ENCODE measurements at regions not wholly inside any gene's neighbourhood (a gene's known extent, or its start where the extent isn't known, plus 50 kb on each side); places are given as distances from the start of the nearest gene placed in this dataset.

- BruUV-seq (replicated peaks): no TSS peak
- H3K79me2 ChIP-seq (ENCODE audit: control insufficient read depth, insufficient read depth, low read length): no peaks in the 10 kb centered on the region
- no peaks in the 10 kb centered on the region for H3K9me1 ChIP-seq (replicated peaks; ENCODE audit: control insufficient read depth, extremely low read depth, insufficient read depth, low read length)
- H3K27me3 ChIP-seq (ENCODE audit: control insufficient read depth in 2 of 2, insufficient read depth in 2 of 2, low read length in 2 of 2): no peaks in the 10 kb centered on the region
- H2AFZ ChIP-seq (ENCODE audit: low read depth, low read length): peak overlapping the region; percentile 31
- no peak overlapping the region for H3K4me3 ChIP-seq (replicated peaks in 1 of 3; ENCODE audit: insufficient read depth in 1 of 3, low read depth in 1 of 3, low read length in 3 of 3)
- H3K4me1 ChIP-seq (ENCODE audit: control insufficient read depth, extremely low read depth, insufficient read depth, low read length): peaks cover 35% of the 10 kb centered on the region
- no peaks in the 10 kb centered on the region for H4K20me1 ChIP-seq (replicated peaks; ENCODE audit: control insufficient read depth, extremely low read depth, insufficient read depth, low read length)
- ChIA-PET CTCF (interaction anchor here (1.0 to 7.0 kb wide), 5 partner anchors 23 to 541 kb away, joined by 3 to 309 read pairs (median 15); no protein-coding TSS in a partner anchor), POLR2A (no interaction called here)
- H3K36me3 ChIP-seq (ENCODE audit: control insufficient read depth in 2 of 2, extremely low read depth in 1 of 2, insufficient read depth in 2 of 2, low read length in 2 of 2): no peaks in the 10 kb centered on the region
- H3K4me2 ChIP-seq (ENCODE audit: insufficient read depth, low read length): no peak overlapping the region
- H3K27ac ChIP-seq (ENCODE audit: insufficient read depth, low read depth, low read length): no peak overlapping the region
- dilution Hi-C loops (cut with MboI; ENCODE audit: extremely low pct_ligation_motif_present, low sequenced_read_pairs): no loop called here
- intact Hi-C loops (cut with micrococcal nuclease): loop anchor here (10.0 kb wide), 1 partner anchor 876 kb away; no protein-coding TSS in a partner anchor
- TF ChIP-seq FOS (IDR thresholded peaks at IDR 0.05; ENCODE audit: borderline replicate concordance, insufficient read depth, low read length): peak; percentile 22
- TF ChIP-seq GATA2 (IDR thresholded peaks at IDR 0.05; ENCODE audit: insufficient read depth, insufficient read length, low read depth, low read length): no peak
- H3K9ac ChIP-seq (replicated peaks; ENCODE audit: extremely low read depth, insufficient read depth, low read length): no peak overlapping the region
- FAIRE-seq (no peak), DNase-seq (ENCODE audit: low read depth, low spot score) (peak; percentile 26)
- no peaks in the 10 kb centered on the region for H3K9me3 ChIP-seq (replicated peaks; ENCODE audit: control insufficient read depth, insufficient read depth, low read length)
Measured at GRCh38 chr4:138039010-138039409, 203.1 kb downstream of the SLC7A11 start.

DNA sequence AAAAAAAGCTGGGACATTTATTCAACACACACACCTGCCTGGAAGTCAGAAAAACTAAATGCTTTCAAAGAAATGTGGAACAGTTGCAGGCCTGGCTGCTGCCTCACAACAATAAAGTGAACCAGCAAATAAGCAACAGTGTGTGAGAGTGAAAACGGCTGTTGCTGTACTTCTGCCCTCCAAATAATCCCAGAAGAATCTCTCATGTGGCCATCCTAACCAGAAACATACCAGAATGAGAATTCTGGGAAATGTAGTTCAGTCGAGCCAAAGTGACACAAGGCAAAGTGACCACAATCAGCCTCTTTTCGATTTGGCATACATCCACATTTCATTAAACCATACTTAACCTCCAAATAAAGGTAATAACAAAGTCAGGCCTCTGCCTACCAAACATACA is 204.5 kb downstream of the SLC7A11 start:
- no peak overlapping the region for H3K27ac ChIP-seq (ENCODE audit: insufficient read depth, low read depth, low read length)
- peaks cover 35% of the 10 kb centered on the region for H3K4me1 ChIP-seq (ENCODE audit: control insufficient read depth, extremely low read depth, insufficient read depth, low read length)
- H3K4me2 ChIP-seq (ENCODE audit: insufficient read depth, low read length): no peak overlapping the region
- no peaks in the 10 kb centered on the region for H3K79me2 ChIP-seq (ENCODE audit: control insufficient read depth, insufficient read depth, low read length)
- DNase-seq (ENCODE audit: low read depth, low spot score): no peak
- no peak overlapping the region for H3K9ac ChIP-seq (replicated peaks; ENCODE audit: extremely low read depth, insufficient read depth, low read length)
- TF ChIP-seq MAX (IDR thresholded peaks at IDR 0.05; ENCODE audit: insufficient read depth, insufficient read length) (no peak), MYC (IDR thresholded peaks at IDR 0.05; ENCODE audit: low read depth, low read length) (no peak), JUN (IDR thresholded peaks at IDR 0.05; ENCODE audit: borderline replicate concordance, insufficient read depth, insufficient read length, low read depth) (no peak), POLR2AphosphoS5 (IDR thresholded peaks at IDR 0.05; ENCODE audit: insufficient read depth, low read depth, low read length) (no peak), POLR2A (IDR thresholded peaks at IDR 0.05; ENCODE audit: low read depth, low read length) (no peak), FOS (IDR thresholded peaks at IDR 0.05; ENCODE audit: borderline replicate concordance, insufficient read depth, low read length) (no peak), GATA2 (IDR thresholded peaks at IDR 0.05; ENCODE audit: insufficient read depth, insufficient read length, low read depth, low read length) (no peak), EZH2 (IDR thresholded peaks at IDR 0.05; ENCODE audit: borderline replicate concordance, low read depth, low read length, severe bottlenecking) (no peak)
- TF ChIP-seq, protein P1, sequence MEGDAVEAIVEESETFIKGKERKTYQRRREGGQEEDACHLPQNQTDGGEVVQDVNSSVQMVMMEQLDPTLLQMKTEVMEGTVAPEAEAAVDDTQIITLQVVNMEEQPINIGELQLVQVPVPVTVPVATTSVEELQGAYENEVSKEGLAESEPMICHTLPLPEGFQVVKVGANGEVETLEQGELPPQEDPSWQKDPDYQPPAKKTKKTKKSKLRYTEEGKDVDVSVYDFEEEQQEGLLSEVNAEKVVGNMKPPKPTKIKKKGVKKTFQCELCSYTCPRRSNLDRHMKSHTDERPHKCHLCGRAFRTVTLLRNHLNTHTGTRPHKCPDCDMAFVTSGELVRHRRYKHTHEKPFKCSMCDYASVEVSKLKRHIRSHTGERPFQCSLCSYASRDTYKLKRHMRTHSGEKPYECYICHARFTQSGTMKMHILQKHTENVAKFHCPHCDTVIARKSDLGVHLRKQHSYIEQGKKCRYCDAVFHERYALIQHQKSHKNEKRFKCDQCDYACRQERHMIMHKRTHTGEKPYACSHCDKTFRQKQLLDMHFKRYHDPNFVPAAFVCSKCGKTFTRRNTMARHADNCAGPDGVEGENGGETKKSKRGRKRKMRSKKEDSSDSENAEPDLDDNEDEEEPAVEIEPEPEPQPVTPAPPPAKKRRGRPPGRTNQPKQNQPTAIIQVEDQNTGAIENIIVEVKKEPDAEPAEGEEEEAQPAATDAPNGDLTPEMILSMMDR (IDR thresholded peaks at IDR 0.05; ENCODE audit: extremely low read depth in 1 of 2, insufficient read depth in 1 of 2, low read depth in 1 of 2, low read length in 2 of 2): no peak
- intact Hi-C loops (cut with micrococcal nuclease): loop anchor here (10.0 kb wide), 1 partner anchor 877 kb away; no protein-coding TSS in a partner anchor
- CTCF ChIA-PET: interaction anchor here (1.1 to 7.0 kb wide), 6 partner anchors 17 to 900 kb away, joined by 3 to 309 read pairs (median 20); no protein-coding TSS in a partner anchor
- no peaks in the 10 kb centered on the region for H4K20me1 ChIP-seq (replicated peaks; ENCODE audit: control insufficient read depth, extremely low read depth, insufficient read depth, low read length)
- BruUV-seq (replicated peaks): no TSS peak
- H3K9me1 ChIP-seq (replicated peaks; ENCODE audit: control insufficient read depth, extremely low read depth, insufficient read depth, low read length): no peaks in the 10 kb centered on the region
- H3K27me3 ChIP-seq (ENCODE audit: control insufficient read depth in 2 of 2, insufficient read depth in 2 of 2, low read length in 2 of 2): no peaks in the 10 kb centered on the region
- H3K9me3 ChIP-seq (replicated peaks; ENCODE audit: control insufficient read depth, insufficient read depth, low read length): no peaks in the 10 kb centered on the region
- H2AFZ ChIP-seq (ENCODE audit: low read depth, low read length): peak overlapping the region; percentile 62
- H3K4me3 ChIP-seq (replicated peaks in 1 of 3; ENCODE audit: insufficient read depth in 1 of 3, low read depth in 1 of 3, low read length in 3 of 3): no peak overlapping the region
- H3K36me3 ChIP-seq (ENCODE audit: control insufficient read depth in 2 of 2, extremely low read depth in 1 of 2, insufficient read depth in 2 of 2, low read length in 2 of 2): no peaks in the 10 kb centered on the region
- POLR2A ChIA-PET: no interaction called here
- no peak for FAIRE-seq
- dilution Hi-C loops (cut with MboI; ENCODE audit: extremely low pct_ligation_motif_present, low sequenced_read_pairs): no loop called here

Data from endothelial cell of umbilical vein (primary cell).